Thyroid gland (tissue), 4 donors: ENCODE measurements at regions not wholly inside any gene's neighbourhood (a gene's known extent, or its start where the extent isn't known, plus 50 kb on each side); places are given as distances from the start of the nearest gene placed in this dataset.
"Not testable (repeated sequence)": the region's sequence is repeated elsewhere in the genome, so short reads cannot be mapped to it uniquely, and the experiment has no call there.

ENCODE experiments used
- DNase-seq, 2 donors: peaks; one replicate each; pipeline ENCODE4 v3.0.0-alpha.2; 2019
- H3K27ac ChIP-seq, 3 donors: fragments of 200-600 bp; sonication (generic); 1 replicate in 2 of 3; 2 replicates in 1 of 3; pipeline ENCODE4 v1.5.1; 2016 to 2019; ENCODE audit warnings: mild to moderate bottlenecking in 1 of 3, moderate library complexity in 1 of 3
- H3K27me3 ChIP-seq: fragments of 200-600 bp; sonication (generic); one replicate; pipeline ENCODE4 v1.5.1; 2019
- H3K36me3 ChIP-seq, 2 donors: fragments of 200-600 bp; sonication (generic); one replicate each; pipeline ENCODE4 v1.5.1; 2016 to 2019
- H3K4me1 ChIP-seq, 2 donors: fragments of 200-600 bp; sonication (generic); one replicate each; pipeline ENCODE4 v1.5.1; 2017 to 2019
- H3K4me3 ChIP-seq, 3 donors: fragments of 200-600 bp; sonication (generic); replicated peaks in 1 of 3; 1 replicate in 2 of 3; 2 replicates in 1 of 3; pipeline ENCODE4 v1.5.1; 2016; ENCODE audit warnings: mild to moderate bottlenecking in 1 of 3
- H3K9me3 ChIP-seq: fragments of 200-600 bp; sonication (generic); one replicate; pipeline ENCODE4 v1.5.1; 2017
- POLR2A ChIP-seq, 2 donors: fragments of 450-650 bp; IDR thresholded peaks; one replicate each; pipeline ENCODE4 v1.6.1; 2017; ENCODE audit warnings: antibody characterized with exemption in 2 of 2, mild to moderate bottlenecking in 2 of 2, moderate library complexity in 1 of 2
- WGBS, 2 donors: methylation state at CpG; one replicate each; pipeline ENCODE4 v1.1.5; 2017; 5-methylcytosine and 5-hydroxymethylcytosine counted together
- intact Hi-C: fragments of 100-400 bp; cut with DNase I; formaldehyde crosslinking; loops from one replicate; pipeline ENCODE4 v1.15.1; 2023
- TF ChIP-seq, protein P1 (sequence below), 6 experiments: fragments of 200-600 bp in 3 of 6; fragments of 450-650 bp in 3 of 6; sonication (generic) in 3 of 6; IDR thresholded peaks; one replicate each; pipeline ENCODE4 v1.5.1; 2016 to 2019; ENCODE audit warnings: antibody characterized with exemption in 6 of 6, mild to moderate bottlenecking in 2 of 6, inconsistent platforms in 1 of 6, moderate library complexity in 1 of 6

DNA sequence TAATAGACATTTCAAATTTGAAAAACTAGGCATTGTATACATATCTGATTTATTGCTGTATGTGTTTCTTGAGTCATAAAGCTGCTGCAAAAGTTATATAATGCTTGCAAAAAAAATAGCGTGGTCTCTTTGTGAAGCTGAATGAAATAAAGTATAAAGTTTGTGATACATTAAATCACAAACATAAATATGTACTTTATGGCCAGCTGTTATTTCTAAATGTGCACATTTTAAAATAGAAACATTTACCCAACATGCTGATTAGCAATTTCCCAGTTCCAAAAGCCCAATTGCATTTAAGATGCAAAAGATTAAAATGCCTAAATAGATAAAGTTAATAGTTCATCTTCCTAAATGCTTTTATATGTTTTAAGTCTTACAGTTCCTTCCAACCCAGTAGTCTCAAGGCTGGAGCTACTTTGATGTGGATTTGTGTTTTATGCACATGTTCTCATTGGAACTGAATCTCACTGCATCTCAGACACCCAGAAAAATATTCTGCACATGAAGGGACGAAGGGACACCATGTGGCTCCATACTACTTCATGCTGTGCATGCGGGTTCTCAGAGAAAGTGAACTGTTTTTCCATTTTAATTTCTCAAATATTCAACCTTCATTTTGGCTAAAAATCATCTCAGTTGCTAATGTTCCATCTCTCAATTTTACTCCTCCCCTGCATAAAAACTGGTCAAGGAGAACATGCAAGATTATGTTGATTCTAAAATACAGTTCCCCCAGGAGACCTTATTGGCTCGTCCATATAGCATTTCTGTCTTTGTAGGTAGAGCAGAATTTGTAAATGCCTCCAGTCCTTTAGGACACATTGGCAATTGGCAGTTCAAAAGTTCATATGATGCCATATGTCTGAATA, 304.6 kb downstream of the MTX2 start:
- WGBS, 2 donors: 89 to 93% methylated on average over 4 of the region's 4 CpGs

DNA sequence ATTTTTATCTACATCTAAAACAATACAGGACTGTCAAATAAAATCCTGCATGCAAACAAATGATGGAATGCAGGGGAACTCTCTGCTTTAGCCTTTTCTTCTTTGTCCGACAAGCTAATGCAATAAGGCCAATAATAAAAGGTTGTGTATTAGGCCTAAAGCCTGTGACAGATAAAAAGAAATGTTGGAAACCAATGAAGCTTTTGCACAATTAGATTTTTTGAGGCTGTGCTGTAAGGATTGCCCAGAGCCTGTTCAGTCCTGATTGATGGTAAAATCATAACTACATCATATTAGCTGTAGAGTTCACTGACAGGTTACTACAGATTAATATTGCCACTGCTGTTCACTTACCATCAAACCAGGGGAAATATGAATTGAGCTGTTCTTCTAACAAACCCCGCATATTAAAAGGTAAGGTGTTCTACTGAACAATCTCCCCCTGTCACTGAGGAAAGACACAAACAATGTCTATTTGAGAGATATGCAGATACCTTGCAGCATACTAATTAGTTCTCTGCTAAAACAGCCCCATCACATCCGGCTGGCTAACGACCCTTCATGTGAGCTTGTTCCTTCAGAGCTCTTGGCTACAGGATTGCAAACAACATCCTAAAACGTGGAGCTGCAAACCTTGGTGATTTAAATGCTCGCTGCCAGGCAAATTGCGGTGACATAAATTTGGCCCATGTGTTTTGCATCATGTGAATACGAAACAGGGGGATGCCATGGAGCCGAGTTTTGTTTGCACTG, 305.4 kb downstream of the MTX2 start:
- TF ChIP-seq POLR2A (IDR thresholded peaks at IDR 0.05): no peak
- TF ChIP-seq, protein P1, sequence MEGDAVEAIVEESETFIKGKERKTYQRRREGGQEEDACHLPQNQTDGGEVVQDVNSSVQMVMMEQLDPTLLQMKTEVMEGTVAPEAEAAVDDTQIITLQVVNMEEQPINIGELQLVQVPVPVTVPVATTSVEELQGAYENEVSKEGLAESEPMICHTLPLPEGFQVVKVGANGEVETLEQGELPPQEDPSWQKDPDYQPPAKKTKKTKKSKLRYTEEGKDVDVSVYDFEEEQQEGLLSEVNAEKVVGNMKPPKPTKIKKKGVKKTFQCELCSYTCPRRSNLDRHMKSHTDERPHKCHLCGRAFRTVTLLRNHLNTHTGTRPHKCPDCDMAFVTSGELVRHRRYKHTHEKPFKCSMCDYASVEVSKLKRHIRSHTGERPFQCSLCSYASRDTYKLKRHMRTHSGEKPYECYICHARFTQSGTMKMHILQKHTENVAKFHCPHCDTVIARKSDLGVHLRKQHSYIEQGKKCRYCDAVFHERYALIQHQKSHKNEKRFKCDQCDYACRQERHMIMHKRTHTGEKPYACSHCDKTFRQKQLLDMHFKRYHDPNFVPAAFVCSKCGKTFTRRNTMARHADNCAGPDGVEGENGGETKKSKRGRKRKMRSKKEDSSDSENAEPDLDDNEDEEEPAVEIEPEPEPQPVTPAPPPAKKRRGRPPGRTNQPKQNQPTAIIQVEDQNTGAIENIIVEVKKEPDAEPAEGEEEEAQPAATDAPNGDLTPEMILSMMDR (IDR thresholded peaks at IDR 0.05): no peak
- Histone ChIP-seq H3K4me1 (no peaks in the 10 kb centered on the region), H3K4me3 (no peak overlapping the region), H3K27me3 (no peaks in the 10 kb centered on the region), H3K9me3 (no peaks in the 10 kb centered on the region), H3K27ac (no peak overlapping the region), H3K36me3 (no peaks in the 10 kb centered on the region)
- intact Hi-C loops: no loop called here
- 87 to 88% methylated on average over 9 of the region's 9 CpGs for WGBS, 2 donors
- no peak for DNase-seq

More for the DNA sequence above, 304.6 kb downstream of the MTX2 start:
- DNase-seq: no peak
- no peak overlapping the region for H3K27ac ChIP-seq
- no peak overlapping the region for H3K4me3 ChIP-seq
- TF ChIP-seq POLR2A (IDR thresholded peaks at IDR 0.05): no peak
- TF ChIP-seq, protein P1 (IDR thresholded peaks at IDR 0.05): no peak
- H3K9me3 ChIP-seq: no peaks in the 10 kb centered on the region
- no peaks in the 10 kb centered on the region for H3K4me1 ChIP-seq
- intact Hi-C loops: no loop called here
- no peaks in the 10 kb centered on the region for H3K36me3 ChIP-seq
- H3K27me3 ChIP-seq: no peaks in the 10 kb centered on the region

DNA sequence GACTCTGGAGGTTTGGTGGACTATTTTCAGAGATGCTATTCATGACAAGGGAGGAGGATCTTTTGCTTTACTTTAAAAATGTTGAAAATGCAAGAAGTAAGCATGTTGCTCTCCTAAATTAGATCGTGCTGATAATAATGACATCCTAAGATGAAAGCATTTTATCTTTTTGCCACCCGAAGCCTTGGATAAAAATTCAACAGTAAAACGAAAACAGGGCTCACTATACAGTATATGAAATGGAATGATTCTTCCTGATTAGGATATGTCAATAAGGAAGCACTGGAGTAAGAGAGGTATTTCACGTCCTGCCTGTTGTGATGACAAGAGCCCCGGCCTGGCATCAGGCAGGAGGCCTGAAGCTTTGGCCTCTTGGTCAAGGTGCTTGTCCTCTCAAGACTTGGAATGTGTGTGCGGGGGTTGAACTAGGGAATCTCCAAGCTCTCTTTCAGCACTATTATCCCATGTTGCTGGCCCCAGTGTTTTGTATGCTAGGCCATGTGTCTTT, 306.0 kb downstream of the MTX2 start:
- Histone ChIP-seq H3K4me3 (no peak overlapping the region), H3K36me3 (no peaks in the 10 kb centered on the region), H3K27me3 (no peaks in the 10 kb centered on the region), H3K27ac (no peak overlapping the region), H3K4me1 (no peaks in the 10 kb centered on the region), H3K9me3 (no peaks in the 10 kb centered on the region)
- 82 to 87% methylated on average over 5 to 6 of the region's 6 CpGs for WGBS, 2 donors
- TF ChIP-seq POLR2A (IDR thresholded peaks at IDR 0.05): no peak
- TF ChIP-seq, protein P1 (IDR thresholded peaks at IDR 0.05): no peak
- no peak for DNase-seq
- intact Hi-C loops: no loop called here

DNA sequence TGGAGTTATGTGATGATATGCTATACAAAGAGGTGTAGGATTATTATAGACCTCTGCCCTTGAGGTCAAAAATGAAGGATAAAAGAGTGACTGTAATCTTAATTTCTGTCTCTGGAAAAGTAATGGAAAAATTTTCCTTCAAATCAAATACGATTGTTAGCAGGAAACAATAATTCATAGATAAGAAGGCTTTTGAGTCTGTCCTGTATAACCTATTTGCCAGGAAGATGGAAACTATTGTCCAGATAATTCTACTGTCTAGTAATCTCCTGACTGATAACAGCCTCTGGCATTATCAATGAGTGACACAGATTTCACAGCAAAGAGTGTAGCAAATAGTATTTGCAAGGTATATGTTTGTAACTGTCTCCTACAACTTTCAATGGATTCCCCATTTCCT, 307.8 kb downstream of the MTX2 start:
- no peak for TF ChIP-seq POLR2A (IDR thresholded peaks at IDR 0.05)
- TF ChIP-seq, protein P1 (IDR thresholded peaks at IDR 0.05): no peak
- intact Hi-C loops: no loop called here
- 86 to 95% methylated on average over 1 of the region's 1 CpG for WGBS, 2 donors
- no peak for DNase-seq
- no peaks in the 10 kb centered on the region for H3K27me3 ChIP-seq
- no peak overlapping the region for H3K27ac ChIP-seq
- H3K9me3 ChIP-seq: no peaks in the 10 kb centered on the region
- no peaks in the 10 kb centered on the region for H3K36me3 ChIP-seq
- H3K4me3 ChIP-seq: no peak overlapping the region
- no peaks in the 10 kb centered on the region for H3K4me1 ChIP-seq

DNA sequence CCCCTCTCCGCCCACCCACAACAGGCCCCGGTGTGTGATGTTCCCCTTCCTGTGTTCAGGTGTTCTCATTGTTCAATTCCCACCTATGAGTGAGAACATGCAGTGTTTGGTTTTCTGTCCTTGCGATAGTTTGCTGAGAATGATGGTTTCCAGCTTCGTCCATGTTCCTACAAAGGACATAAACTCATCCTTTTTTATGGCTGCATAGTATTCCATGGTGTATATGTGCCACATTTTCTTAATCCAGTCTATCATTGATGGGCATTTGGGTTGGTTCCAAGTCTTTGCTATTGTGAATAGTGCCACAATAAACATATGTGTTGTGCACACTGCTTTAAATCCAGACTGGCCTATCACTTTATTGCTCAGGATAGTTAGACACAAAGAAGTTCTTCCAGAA, 309.1 kb downstream of the MTX2 start:
- H3K4me3 ChIP-seq, H3K27me3 ChIP-seq, H3K4me1 ChIP-seq, H3K9me3 ChIP-seq, DNase-seq, intact Hi-C loops, H3K36me3 ChIP-seq, H3K27ac ChIP-seq: not testable (repeated sequence)
- WGBS, 2 donors: 92 to 98% methylated on average over 4 of the region's 4 CpGs
